Common myeloid progenitor, CD34-positive (primary cell): ENCODE measurements at regions not wholly inside any gene's neighbourhood (a gene's known extent, or its start where the extent isn't known, plus 50 kb on each side); places are given as distances from the start of the nearest gene placed in this dataset.
"Not testable (repeated sequence)": the region's sequence is repeated elsewhere in the genome, so short reads cannot be mapped to it uniquely, and the experiment has no call there.

Source experiments
- CTCF ChIA-PET: fragments of 350-600 bp; sonication (Branson Sonifier 250); formaldehyde crosslinking; loops from one replicate; lab custom pipeline; 2021; ENCODE audit warnings: antibody characterized with exemption; lab: Charles Lee
- POLR2A ChIA-PET: fragments of 350-600 bp; sonication (Branson Sonifier 250); formaldehyde crosslinking; loops from one replicate; lab custom pipeline; 2021; ENCODE audit warnings: antibody characterized with exemption; lab: Charles Lee
- DNase-seq, 3 donors: peaks; one replicate each; pipeline versions ENCODE4 v3.0.0 to v3.0.0-alpha.2; 2013
- H3K27ac ChIP-seq, 2 experiments: 1 replicate in 1 of 2; 2 replicates in 1 of 2; pipeline ENCODE4 v1.7.0; 2013; ENCODE audit warnings: inconsistent platforms in 2 of 2, low read length in 2 of 2, mild to moderate bottlenecking in 2 of 2, low read depth in 1 of 2, moderate library complexity in 1 of 2; ENCODE audit not compliant: severe bottlenecking in 2 of 2, insufficient read depth in 1 of 2, poor library complexity in 1 of 2
- H3K27me3 ChIP-seq, 5 experiments: replicated peaks in 2 of 5; 1 replicate in 3 of 5; 2 replicates in 2 of 5; pipeline versions ENCODE4 v1.6.1 to v1.7.0; 2013; ENCODE audit warnings: low read length in 4 of 5, mild to moderate bottlenecking in 2 of 5, moderate library complexity in 2 of 5, inconsistent platforms in 1 of 5; ENCODE audit not compliant: insufficient read depth in 5 of 5, control insufficient read depth in 4 of 5
- H3K36me3 ChIP-seq, 4 experiments: 1 replicate in 2 of 4; 2 replicates in 2 of 4; pipeline versions ENCODE4 v1.6.1 to v1.7.0; 2013; ENCODE audit warnings: low read length in 3 of 4, control low read depth in 1 of 4, mild to moderate bottlenecking in 1 of 4; ENCODE audit not compliant: control insufficient read depth in 4 of 4, insufficient read depth in 4 of 4
- H3K4me1 ChIP-seq, 4 experiments: 1 replicate in 3 of 4; 2 replicates in 1 of 4; pipeline versions ENCODE4 v1.6.1 to v1.7.1; 2013; ENCODE audit warnings: low read length in 3 of 4, mild to moderate bottlenecking in 3 of 4, control low read depth in 1 of 4, inconsistent platforms in 1 of 4, moderate library complexity in 1 of 4; ENCODE audit not compliant: control insufficient read depth in 4 of 4, insufficient read depth in 4 of 4; ENCODE audit errors: control extremely low read depth in 1 of 4
- H3K4me3 ChIP-seq, 7 experiments: 1 replicate in 4 of 7; 2 replicates in 3 of 7; pipeline versions ENCODE4 v1.5.1 to v1.7.0; 2013; ENCODE audit warnings: mild to moderate bottlenecking in 7 of 7, low read length in 6 of 7, moderate library complexity in 6 of 7, inconsistent platforms in 2 of 7, low read depth in 2 of 7, control low read depth in 1 of 7; ENCODE audit not compliant: insufficient read depth in 4 of 7, control insufficient read depth in 1 of 7; ENCODE audit errors: extremely low read depth in 1 of 7
- H3K9me3 ChIP-seq, 5 experiments: 1 replicate in 4 of 5; 2 replicates in 1 of 5; pipeline versions ENCODE4 v1.6.1 to v1.7.1; 2013; ENCODE audit warnings: low read length in 4 of 5, mild to moderate bottlenecking in 2 of 5, inconsistent platforms in 1 of 5, low read depth in 1 of 5, moderate library complexity in 1 of 5; ENCODE audit not compliant: control insufficient read depth in 4 of 5, insufficient read depth in 2 of 5; ENCODE audit errors: control extremely low read depth in 1 of 5
- WGBS: methylation state at CpG from one replicate; pipeline ENCODE4 v1.1.5; 2013; ENCODE audit not compliant: insufficient coverage; 5-methylcytosine and 5-hydroxymethylcytosine counted together

DNA sequence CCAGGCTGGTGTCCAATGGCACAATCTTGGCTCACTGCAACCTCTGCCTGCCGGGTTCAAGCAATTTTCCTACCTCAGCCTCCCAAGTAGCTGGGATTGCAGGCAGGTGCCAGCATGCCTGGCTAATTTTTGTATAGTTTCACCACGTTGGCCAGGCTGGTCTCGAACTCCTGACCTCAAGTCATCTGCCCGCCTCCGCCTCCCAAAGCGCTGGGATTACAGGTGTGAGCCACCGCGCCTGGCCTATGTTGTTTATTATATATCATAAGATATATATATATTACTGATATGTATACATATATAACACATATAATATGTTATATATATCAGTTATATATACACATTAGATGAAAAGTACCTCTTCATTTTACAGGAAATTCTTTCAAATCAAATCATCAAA lies 914.7 kb downstream of the FOXD4L5 start:
- CTCF ChIA-PET, POLR2A ChIA-PET, H3K4me3 ChIP-seq, H3K4me1 ChIP-seq, H3K9me3 ChIP-seq, H3K27me3 ChIP-seq, H3K36me3 ChIP-seq, DNase-seq, H3K27ac ChIP-seq: not testable (repeated sequence)
- WGBS = no CpG with 5 or more reads among the region's 8 CpGs

DNA sequence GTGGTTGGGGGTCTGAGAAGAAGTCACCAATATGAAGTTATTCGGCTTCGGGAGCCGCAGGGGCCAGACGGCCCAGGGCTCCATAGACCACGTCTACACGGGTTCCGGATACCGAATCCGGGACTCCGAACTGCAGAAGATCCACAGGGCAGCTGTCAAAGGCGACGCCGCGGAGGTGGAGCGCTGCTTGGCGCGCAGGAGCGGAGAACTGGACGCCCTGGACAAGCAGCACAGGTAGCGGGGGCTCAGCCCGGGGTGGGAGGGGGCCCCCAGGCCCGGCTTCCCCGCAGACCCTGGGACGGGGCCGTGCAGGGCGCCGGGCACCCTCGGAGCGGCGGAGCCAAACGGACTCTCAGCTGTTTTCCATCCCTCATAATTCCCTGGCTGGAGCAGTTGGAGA lies 915.4 kb downstream of the FOXD4L5 start:
- H3K9me3 ChIP-seq, H3K36me3 ChIP-seq, POLR2A ChIA-PET, DNase-seq, H3K4me1 ChIP-seq, CTCF ChIA-PET, H3K27me3 ChIP-seq, H3K27ac ChIP-seq: not testable (repeated sequence)
- no CpG with 5 or more reads among the region's 31 CpGs for WGBS
- H3K4me3 ChIP-seq = peak overlapping the region in 2 of 7 experiments; percentile 40 to 68

DNA sequence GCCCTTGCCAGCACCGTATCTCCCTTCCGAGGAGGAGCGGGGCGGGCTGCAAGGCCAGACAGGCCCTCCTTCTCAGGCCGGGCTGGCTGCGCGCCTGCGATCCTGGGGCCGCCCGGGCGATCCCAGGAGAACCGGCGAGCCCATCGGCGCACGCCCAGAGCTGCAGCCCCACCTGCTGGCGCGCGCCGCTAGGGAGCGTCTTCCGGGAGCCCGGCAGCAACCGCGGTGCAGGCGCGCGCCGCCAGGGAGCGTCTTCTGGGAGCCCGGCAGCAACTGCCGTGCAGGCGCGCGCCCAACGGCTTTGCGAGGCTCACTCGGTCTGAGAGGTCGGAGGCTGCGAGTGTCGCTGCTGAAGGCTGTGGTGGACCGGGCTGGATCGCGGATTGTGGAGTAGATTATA lies 915.9 kb downstream of the FOXD4L5 start:
- DNase-seq, H3K36me3 ChIP-seq, CTCF ChIA-PET, H3K4me1 ChIP-seq, H3K9me3 ChIP-seq, POLR2A ChIA-PET, H3K27ac ChIP-seq, H3K27me3 ChIP-seq: not testable (repeated sequence)
- no CpG with 5 or more reads among the region's 44 CpGs for WGBS
- peak overlapping the region in 2 of 7 experiments; percentile 48 to 50 for H3K4me3 ChIP-seq

DNA sequence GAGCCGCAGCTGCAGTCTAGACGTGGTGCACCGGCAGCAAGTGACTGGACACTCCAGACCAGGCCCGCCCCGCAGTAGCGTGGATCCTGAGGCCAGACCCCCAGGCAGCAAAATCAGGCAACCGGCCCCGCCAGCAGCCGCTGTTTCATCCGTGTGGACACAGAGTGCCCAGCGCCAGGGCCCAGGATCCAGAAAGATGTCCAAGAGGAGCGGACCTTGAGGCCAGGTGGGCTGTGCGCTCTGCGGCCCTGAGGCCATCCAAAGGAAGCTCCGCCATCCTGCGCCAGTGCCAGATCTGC lies 916.4 kb downstream of the FOXD4L5 start:
- peak overlapping the region in 2 of 7 experiments; percentile 32 to 67 for H3K4me3 ChIP-seq
- H3K9me3 ChIP-seq, H3K27me3 ChIP-seq, H3K27ac ChIP-seq, CTCF ChIA-PET, H3K36me3 ChIP-seq, POLR2A ChIA-PET, H3K4me1 ChIP-seq, DNase-seq: not testable (repeated sequence)
- no CpG with 5 or more reads among the region's 16 CpGs for WGBS

DNA sequence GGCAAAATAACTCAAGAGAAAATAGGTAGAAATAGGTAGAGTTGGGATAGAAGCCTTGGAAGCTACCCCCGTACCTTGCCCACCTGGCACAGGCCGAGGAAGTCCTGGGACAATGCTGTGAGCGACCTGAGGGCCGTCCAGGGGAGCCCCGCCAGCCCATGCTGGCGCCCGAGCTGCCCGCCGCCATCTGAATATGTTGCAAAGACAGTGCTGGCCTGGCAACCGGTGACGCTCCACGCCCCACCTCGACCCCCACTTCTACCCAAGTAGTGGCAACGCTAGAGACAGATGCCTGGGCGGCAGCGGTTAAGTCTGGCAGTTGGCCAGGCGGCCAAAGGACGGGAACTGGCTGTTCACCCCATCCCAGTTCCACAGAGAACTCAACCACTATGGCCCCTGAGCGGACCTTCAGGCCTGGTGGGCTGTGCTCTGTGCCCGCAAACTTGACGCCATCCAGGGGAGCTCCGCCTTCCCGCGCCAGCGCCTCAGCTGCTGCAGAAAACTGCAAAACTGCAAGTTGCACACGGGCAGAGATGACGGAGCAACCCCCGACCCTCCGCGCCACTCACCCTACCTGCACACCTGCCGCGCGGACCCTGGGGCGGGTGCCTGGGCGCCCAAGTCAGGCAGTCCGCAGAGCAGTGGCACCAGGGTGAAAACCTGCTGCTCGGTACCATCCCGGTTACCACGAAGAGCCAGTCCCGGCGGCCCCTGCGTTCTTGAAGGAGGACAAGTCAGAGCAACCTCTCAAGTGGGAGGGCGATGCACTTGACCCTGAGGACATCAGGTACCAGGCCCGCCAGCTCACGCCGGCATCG lies 917.0 kb downstream of the FOXD4L5 start:
- H3K4me3 ChIP-seq = peak overlapping the region in 2 of 7 experiments; percentile 32 to 67
- H3K27me3 ChIP-seq, H3K9me3 ChIP-seq, POLR2A ChIA-PET, H3K4me1 ChIP-seq, H3K36me3 ChIP-seq, H3K27ac ChIP-seq, CTCF ChIA-PET: not testable (repeated sequence)
- DNase-seq = peak in 2 of 3 donors; percentile 0 to 11
- no CpG with 5 or more reads among the region's 47 CpGs for WGBS
